Choroid plexus epithelial cell (primary cell): ENCODE measurements at regions not wholly inside any gene's neighbourhood (a gene's known extent, or its start where the extent isn't known, plus 50 kb on each side); places are given as distances from the start of the nearest gene placed in this dataset.

Source experiments
- DNase-seq: peaks from one replicate; pipeline ENCODE4 v3.0.0-alpha.2; 2010; ENCODE audit warnings: low read depth
- H3K4me3 ChIP-seq: 2 replicates; pipeline ENCODE4 v1.5.1; 2011; ENCODE audit warnings: low read depth, mild to moderate bottlenecking, control low read depth, low read length, moderate library complexity
- CTCF ChIP-seq: conservative IDR thresholded peaks from 2 replicates; pipeline ENCODE4 v1.5.1; 2011; ENCODE audit warnings: low read depth, mild to moderate bottlenecking, control low read depth, inconsistent platforms, low read length, moderate library complexity

GRCh38 chr10:83199374-83199773, 939.9 kb upstream of the GHITM start:
- no peak for DNase-seq
- no peak overlapping the region for H3K4me3 ChIP-seq
- TF ChIP-seq CTCF, result no peak

GRCh38 chr10:83205861-83206260, 933.4 kb upstream of the GHITM start:
- DNase-seq, result no peak
- H3K4me3 ChIP-seq, result no peak overlapping the region
- TF ChIP-seq CTCF, result no peak

- H3K4me3 ChIP-seq, result no peak overlapping the region
- DNase-seq, result no peak
- TF ChIP-seq CTCF, result no peak
These were observed 926.5 kb upstream of the GHITM start for GRCh38 chr10:83212632-83213334.

GRCh38 chr10:83214136-83214535, 925.2 kb upstream of the GHITM start:
- no peak for DNase-seq
- no peak for TF ChIP-seq CTCF
- no peak overlapping the region for H3K4me3 ChIP-seq

- DNase-seq, result no peak
- no peak for TF ChIP-seq CTCF
- no peak overlapping the region for H3K4me3 ChIP-seq
These were observed 921.1 kb upstream of the GHITM start for GRCh38 chr10:83218205-83218604.

- no peak overlapping the region for H3K4me3 ChIP-seq
- DNase-seq, result no peak
- TF ChIP-seq CTCF, result no peak
These were observed 917.0 kb upstream of the GHITM start for GRCh38 chr10:83222300-83222699.
